ENCODE measurements at regions not wholly inside any gene's neighbourhood (a gene's known extent, or its start where the extent isn't known, plus 50 kb on each side); places are given as distances from the start of the nearest gene placed in this dataset.
A peak's percentile ranks its signal among the peaks of the same experiment; 100 is the strongest.

GRCh38 chr14:55766071-55766470 is 186.1 kb downstream of the KTN1 start:
- no peak for DNase-seq (ENCODE audit: low read depth in 2 of 2)

- peak; percentile 11 to 60 for DNase-seq (ENCODE audit: low read depth in 2 of 2)
Measured at GRCh38 chr14:55767286-55767685, 187.3 kb downstream of the KTN1 start.

GRCh38 chr14:55769877-55770276 is 189.9 kb downstream of the KTN1 start:
- DNase-seq (ENCODE audit: low read depth in 2 of 2) = no peak

- DNase-seq (ENCODE audit: low read depth in 2 of 2) = no peak
Measured at GRCh38 chr14:55771242-55771981, 191.4 kb downstream of the KTN1 start.

GRCh38 chr14:55772486-55772885 is 192.5 kb downstream of the KTN1 start:
- no peak for DNase-seq (ENCODE audit: low read depth in 2 of 2)

GRCh38 chr14:55773312-55773711 is 193.3 kb downstream of the KTN1 start:
- DNase-seq (ENCODE audit: low read depth in 2 of 2) = no peak

GRCh38 chr14:55773984-55774545 is 194.1 kb downstream of the KTN1 start:
- no peak for DNase-seq (ENCODE audit: low read depth in 2 of 2)

- DNase-seq (ENCODE audit: low read depth in 2 of 2) = no peak
Measured at GRCh38 chr14:55777877-55778276, 197.9 kb downstream of the KTN1 start.

GRCh38 chr14:55780156-55780946 is 200.3 kb downstream of the KTN1 start:
- peak; percentile 89 to 99 for DNase-seq (ENCODE audit: low read depth in 2 of 2)

GRCh38 chr14:55781046-55781445 is 201.0 kb downstream of the KTN1 start:
- no peak for DNase-seq (ENCODE audit: low read depth in 2 of 2)

- no peak for DNase-seq (ENCODE audit: low read depth in 2 of 2)
Measured at GRCh38 chr14:55782166-55782565, 202.2 kb downstream of the KTN1 start.

- peak in 1 of 2 donors; percentile 35 for DNase-seq (ENCODE audit: low read depth in 2 of 2)
Measured at GRCh38 chr14:55789406-55789805, 209.4 kb downstream of the KTN1 start.

GRCh38 chr14:55794655-55795595 is 214.9 kb downstream of the KTN1 start:
- peak in 1 of 2 donors; percentile 56 for DNase-seq (ENCODE audit: low read depth in 2 of 2)

GRCh38 chr14:55796513-55796912 is 216.5 kb downstream of the KTN1 start:
- peak in 1 of 2 donors; percentile 69 for DNase-seq (ENCODE audit: low read depth in 2 of 2)

GRCh38 chr14:55798406-55798805 is 218.4 kb downstream of the KTN1 start:
- peak in 1 of 2 donors; percentile 60 for DNase-seq (ENCODE audit: low read depth in 2 of 2)

GRCh38 chr14:55799508-55800095 is 219.6 kb downstream of the KTN1 start:
- DNase-seq (ENCODE audit: low read depth in 2 of 2) = no peak

- no peak for DNase-seq (ENCODE audit: low read depth in 2 of 2)
Measured at GRCh38 chr14:55800156-55800785, 220.3 kb downstream of the KTN1 start.

GRCh38 chr14:55801121-55801520 is 221.1 kb downstream of the KTN1 start:
- DNase-seq (ENCODE audit: low read depth in 2 of 2) = no peak

- DNase-seq (ENCODE audit: low read depth in 2 of 2) = peak; percentile 70 to 75
Measured at GRCh38 chr14:55802986-55803872, 223.2 kb downstream of the KTN1 start.

All from lung microvascular endothelial cell (primary cell).